ENCODE measurements at regions not wholly inside any gene's neighbourhood (a gene's known extent, or its start where the extent isn't known, plus 50 kb on each side); places are given as distances from the start of the nearest gene placed in this dataset.

DNA sequence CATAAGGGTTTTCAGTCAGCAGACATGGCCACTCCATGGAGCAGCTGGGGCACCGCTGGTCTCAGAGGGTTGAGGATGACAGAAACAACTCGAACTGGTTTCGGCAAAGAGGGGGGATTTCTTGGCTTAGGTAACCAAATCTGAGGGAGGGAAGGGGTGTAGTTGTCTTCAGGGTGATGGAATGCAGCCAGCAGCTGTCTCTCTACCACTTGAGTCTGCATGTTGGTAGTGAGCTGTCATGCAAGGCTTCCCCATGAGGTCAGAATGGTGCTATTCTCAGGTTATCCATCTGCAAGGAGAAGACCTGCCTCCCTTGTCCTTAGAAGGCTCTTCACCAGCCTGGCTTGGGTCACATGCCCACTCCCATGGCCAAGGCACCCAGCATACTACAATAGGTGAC, 55.6 kb upstream of the PEG3 start:
- no peak overlapping the region for H4K5ac ChIP-seq (ENCODE audit: insufficient read length, low read depth, low read length)
- WGBS, 2 experiments (ENCODE audit: extremely low coverage in 1 of 2, insufficient coverage in 1 of 2, insufficient read length in 1 of 2, insufficient replicate concordance in 2 of 2, low coverage in 1 of 2, low lambda C conversion rate in 2 of 2, missing lambda C conversion rate in 1 of 2) = 91% methylated on average over 3 of the region's 3 CpGs; no CpG with 5 or more reads in 1 of the 2 experiments
- H4K20me1 ChIP-seq (replicated peaks in 1 of 2; ENCODE audit: control insufficient read depth in 1 of 2, insufficient read depth in 2 of 2, low read length in 2 of 2) = no peaks in the 10 kb centered on the region
- no peak overlapping the region for H3K56ac ChIP-seq (replicated peaks; ENCODE audit: insufficient read length, low read depth, low read length)
- H2BK12ac ChIP-seq (ENCODE audit: low read depth, low read length) = no peak overlapping the region
- DNase-seq (ENCODE audit: low read depth in 1 of 2, low spot score in 2 of 2) (no peak), FAIRE-seq (no peak)
- H3K4me3 ChIP-seq (ENCODE audit: extremely low read depth in 1 of 4, insufficient read depth in 2 of 4, low read depth in 3 of 4, low read length in 4 of 4) = no peak overlapping the region
- H3K23me2 ChIP-seq (ENCODE audit: low read depth, low read length) = no peaks in the 10 kb centered on the region
- H3K9me3 ChIP-seq (ENCODE audit: insufficient read depth in 2 of 2, low read depth in 1 of 2, low read length in 1 of 2) = peaks cover 64 to 94% of the 10 kb centered on the region in 2 experiments
- H3K36me3 ChIP-seq (ENCODE audit: control insufficient read depth in 2 of 4, insufficient read depth in 4 of 4, low read length in 3 of 4) = no peaks in the 10 kb centered on the region
- H3K9ac ChIP-seq (replicated peaks in 1 of 4; ENCODE audit: extremely low read depth in 1 of 4, low read depth in 3 of 4, low read length in 3 of 4) = no peak overlapping the region
- no peak overlapping the region for H3K23ac ChIP-seq (ENCODE audit: insufficient read length)
- no peak overlapping the region for H4K8ac ChIP-seq (ENCODE audit: extremely low read depth, insufficient read depth, low read length)
- H3K79me2 ChIP-seq (ENCODE audit: control insufficient read depth in 1 of 2, insufficient read depth in 2 of 2, low read length in 2 of 2) = no peaks in the 10 kb centered on the region
- no peak overlapping the region for H2BK15ac ChIP-seq (ENCODE audit: low read length)
- no peaks in the 10 kb centered on the region for H3K79me1 ChIP-seq (ENCODE audit: low read depth, low read length)
- H2AK5ac ChIP-seq (ENCODE audit: low read depth, low read length) = no peak overlapping the region
- no peaks in the 10 kb centered on the region for H3K27me3 ChIP-seq (replicated peaks in 1 of 4; ENCODE audit: control insufficient read depth in 3 of 4, extremely low read depth in 1 of 4, insufficient read depth in 3 of 4, low read length in 3 of 4)
- H2BK20ac ChIP-seq (ENCODE audit: low read length) = no peak overlapping the region
- H2BK5ac ChIP-seq (ENCODE audit: low read depth, low read length) = no peak overlapping the region
- no peak overlapping the region for H3K4me2 ChIP-seq (ENCODE audit: insufficient read depth in 1 of 2, low read depth in 2 of 2, low read length in 2 of 2)
- H3K27ac ChIP-seq (ENCODE audit: low read depth, low read length) = no peak overlapping the region
- no peak overlapping the region for H3K14ac ChIP-seq (ENCODE audit: insufficient read length)
- H4K91ac ChIP-seq (replicated peaks; ENCODE audit: insufficient read length, low read length) = no peak overlapping the region
- H3K4me1 ChIP-seq (replicated peaks in 1 of 4; ENCODE audit: control insufficient read depth in 3 of 4, insufficient read depth in 4 of 4, low read length in 3 of 4) = no peaks in the 10 kb centered on the region
- no peak overlapping the region for H2AFZ ChIP-seq (ENCODE audit: low read length)
- no peak for TF ChIP-seq ASH2L (IDR thresholded peaks at IDR 0.05; ENCODE audit: low read length)
- no peak for TF ChIP-seq SP2 (IDR thresholded peaks at IDR 0.05; ENCODE audit: low read length)
- TF ChIP-seq POLR2AphosphoS5 (IDR thresholded peaks at IDR 0.05; ENCODE audit: low read depth, low read length) = no peak
- no peak for TF ChIP-seq NANOG (IDR thresholded peaks at IDR 0.05; ENCODE audit: insufficient read depth, low read depth, low read length, poor library complexity, severe bottlenecking)
- no peak for TF ChIP-seq KDM1A (IDR thresholded peaks at IDR 0.05; ENCODE audit: borderline replicate concordance, low read length)
- TF ChIP-seq TEAD4 (IDR thresholded peaks at IDR 0.05; ENCODE audit: low read depth, low read length) = no peak
- no peak for TF ChIP-seq HDAC6 (IDR thresholded peaks at IDR 0.05; ENCODE audit: low read depth, low read length)
- TF ChIP-seq CBX8 (IDR thresholded peaks at IDR 0.05; ENCODE audit: borderline replicate concordance, low read depth, low read length) = no peak
- TF ChIP-seq, protein P1, sequence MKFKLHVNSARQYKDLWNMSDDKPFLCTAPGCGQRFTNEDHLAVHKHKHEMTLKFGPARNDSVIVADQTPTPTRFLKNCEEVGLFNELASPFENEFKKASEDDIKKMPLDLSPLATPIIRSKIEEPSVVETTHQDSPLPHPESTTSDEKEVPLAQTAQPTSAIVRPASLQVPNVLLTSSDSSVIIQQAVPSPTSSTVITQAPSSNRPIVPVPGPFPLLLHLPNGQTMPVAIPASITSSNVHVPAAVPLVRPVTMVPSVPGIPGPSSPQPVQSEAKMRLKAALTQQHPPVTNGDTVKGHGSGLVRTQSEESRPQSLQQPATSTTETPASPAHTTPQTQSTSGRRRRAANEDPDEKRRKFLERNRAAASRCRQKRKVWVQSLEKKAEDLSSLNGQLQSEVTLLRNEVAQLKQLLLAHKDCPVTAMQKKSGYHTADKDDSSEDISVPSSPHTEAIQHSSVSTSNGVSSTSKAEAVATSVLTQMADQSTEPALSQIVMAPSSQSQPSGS (IDR thresholded peaks at IDR 0.05; ENCODE audit: low read length) = no peak
- ChIA-PET CTCF (ENCODE audit: partially characterized antibody) (no interaction called here), POLR2A (ENCODE audit: partially characterized antibody) (interaction anchor here (0.6 kb wide), 1 partner anchor 254 kb away, joined by 3 read pairs; no protein-coding TSS in a partner anchor)
- H3K4ac ChIP-seq (replicated peaks; ENCODE audit: insufficient read length, low read depth, low read length) = no peak overlapping the region
- no peak overlapping the region for H3K18ac ChIP-seq (ENCODE audit: extremely low read depth, low read length)
- H2BK120ac ChIP-seq (replicated peaks; ENCODE audit: low read depth, low read length) = no peak overlapping the region
